Stimulated activated CD4-positive, alpha-beta T cell treated with anti-CD3 and anti-CD28 coated beads, TNF-alpha, amount 100 ng/mL, for 1 hour (primary cell): ENCODE measurements at regions not wholly inside any gene's neighbourhood (a gene's known extent, or its start where the extent isn't known, plus 50 kb on each side); places are given as distances from the start of the nearest gene placed in this dataset.
"Not testable (repeated sequence)": the region's sequence is repeated elsewhere in the genome, so short reads cannot be mapped to it uniquely, and the experiment has no call there.

Experiments used
- DNase-seq, 3 donors: peaks; one replicate each; pipeline ENCODE4 v3.0.0-alpha.2; 2020; ENCODE audit warnings: low read depth in 3 of 3, low spot score in 1 of 3

DNA sequence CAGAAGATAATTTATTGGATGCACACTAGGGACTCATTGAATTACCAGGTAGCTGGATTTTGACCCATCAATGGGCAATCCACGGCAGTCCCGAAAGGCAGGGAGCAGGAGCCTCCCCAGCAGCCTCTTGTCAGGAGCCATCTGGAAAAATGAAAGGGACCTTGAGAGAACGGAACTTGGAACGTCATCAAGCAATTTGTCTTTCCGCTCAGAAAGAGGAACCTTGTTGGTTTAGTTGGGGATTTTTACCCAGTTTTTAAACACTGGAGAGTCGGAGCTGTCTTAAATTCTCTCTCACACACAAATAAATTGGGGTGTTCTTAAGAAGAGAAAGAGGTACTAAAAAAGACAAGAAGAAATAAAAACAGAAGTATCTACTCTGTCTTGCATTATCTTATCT is 1351.7 kb upstream of the TMEM132C start:
- no peak for DNase-seq

DNA sequence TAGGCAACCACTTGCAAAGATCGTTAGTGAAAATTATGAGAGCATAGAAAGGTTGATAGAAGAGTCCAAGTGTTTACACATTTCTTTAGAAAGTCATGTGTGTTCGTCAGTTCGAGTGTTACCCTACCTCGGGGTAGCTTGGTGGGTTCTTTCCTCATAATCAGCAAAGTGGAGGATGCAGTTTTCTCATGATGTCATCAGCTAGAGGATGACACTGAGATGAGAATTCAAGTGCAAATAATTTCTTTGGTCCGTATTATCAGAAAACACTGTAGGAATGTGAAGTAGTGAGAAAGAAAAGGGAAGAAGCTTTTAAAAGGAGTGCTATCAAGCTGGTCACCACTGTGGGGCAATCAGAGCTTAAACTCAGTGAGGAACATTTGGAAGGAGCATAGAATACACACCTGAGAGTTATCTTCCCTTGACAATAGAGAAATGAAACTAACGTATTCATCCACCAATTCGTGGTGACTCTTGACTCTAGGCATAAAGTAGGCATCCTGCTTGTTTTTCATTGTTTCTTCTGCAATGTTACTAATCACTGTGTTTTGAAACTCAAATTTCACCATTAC is 1340.9 kb upstream of the TMEM132C start:
- no peak for DNase-seq

DNA sequence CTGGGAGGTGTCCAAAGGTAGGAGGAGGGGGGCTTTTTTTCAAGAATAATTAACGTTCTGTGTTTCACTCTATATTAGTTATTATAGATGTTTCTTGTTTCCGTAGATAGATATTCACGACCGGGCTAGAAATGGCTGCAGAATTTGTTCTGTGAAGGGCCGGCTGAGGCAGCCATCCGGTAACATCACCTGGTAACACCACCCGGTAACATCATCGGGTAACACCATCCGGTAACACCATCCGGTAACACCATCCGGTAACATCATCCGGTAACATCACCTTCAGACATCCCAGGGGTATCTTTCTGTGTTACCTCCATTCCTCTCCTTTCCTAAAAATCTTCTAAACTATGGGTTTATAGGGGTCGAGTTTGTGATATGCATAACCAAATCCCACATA is 1336.7 kb upstream of the TMEM132C start:
- no peak for DNase-seq

DNA sequence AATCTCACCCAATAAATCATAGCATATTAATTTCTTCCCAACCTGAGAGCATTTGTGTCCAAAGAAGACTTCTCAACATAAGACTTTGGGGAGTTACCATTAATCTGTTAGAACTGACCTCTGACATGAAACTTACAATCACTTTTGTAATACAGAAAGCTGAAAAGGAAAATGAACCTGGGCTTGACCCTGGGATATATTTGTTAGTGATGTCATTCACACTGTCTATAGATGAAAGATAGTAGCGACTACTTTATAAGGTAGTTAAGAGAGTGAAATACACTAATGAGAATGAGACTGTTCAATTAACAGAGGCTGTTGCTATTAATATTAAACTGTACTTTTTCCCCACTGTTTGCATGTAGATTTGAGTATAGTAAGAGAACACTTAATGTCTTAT is 1334.8 kb upstream of the TMEM132C start:
- no peak for DNase-seq

DNA sequence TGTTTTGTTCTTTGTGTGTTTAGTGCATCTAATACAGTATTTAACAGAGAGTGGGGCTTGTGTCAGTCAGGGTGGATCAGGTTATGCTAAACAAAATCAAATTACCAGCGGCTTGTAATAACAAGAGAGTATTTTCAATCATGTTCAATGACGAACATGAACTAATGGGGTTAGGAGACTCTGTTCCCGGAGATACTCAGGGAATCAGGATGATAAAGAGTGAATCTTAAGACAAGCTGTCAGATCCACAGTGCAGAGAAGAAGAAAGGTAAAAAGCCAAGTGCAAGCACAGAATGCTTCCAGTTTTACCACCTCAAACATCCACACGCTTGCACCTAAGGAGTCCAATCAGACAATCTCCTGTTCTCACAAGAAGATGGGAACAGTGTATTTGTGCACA is 1331.5 kb upstream of the TMEM132C start:
- no peak for DNase-seq

DNA sequence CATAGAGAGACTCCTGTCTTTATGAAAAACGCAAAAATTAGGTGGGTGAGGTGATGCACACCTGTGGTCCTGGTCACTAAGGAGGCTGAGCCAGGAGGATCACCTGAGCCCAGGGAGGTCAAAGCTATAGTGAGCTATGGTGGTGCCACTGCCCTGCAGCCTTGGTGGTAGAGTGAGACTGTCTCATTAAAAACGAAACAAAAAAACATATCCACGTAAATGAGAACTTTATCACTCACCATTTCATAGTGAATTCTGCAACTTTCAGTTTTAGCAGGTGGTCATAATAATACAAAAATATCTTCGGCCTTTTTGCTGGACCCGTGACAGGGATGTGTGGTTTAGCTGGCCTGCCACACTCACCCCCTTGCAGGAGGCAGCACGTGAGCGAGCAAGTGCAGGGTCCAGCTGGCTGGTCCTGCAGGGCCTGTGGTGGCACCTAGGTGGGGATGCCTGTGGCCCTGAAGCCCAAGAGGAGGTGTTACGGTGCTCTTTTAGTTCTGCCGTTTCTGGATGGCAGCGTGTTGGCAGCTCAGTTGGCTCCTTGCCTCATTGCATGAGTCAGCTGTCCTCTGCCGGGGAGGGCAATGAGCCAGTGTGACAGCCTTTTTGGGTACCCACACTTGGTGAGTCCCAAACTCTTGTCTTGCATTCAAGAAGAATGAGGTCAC is 1330.7 kb upstream of the TMEM132C start:
- DNase-seq: no peak

DNA sequence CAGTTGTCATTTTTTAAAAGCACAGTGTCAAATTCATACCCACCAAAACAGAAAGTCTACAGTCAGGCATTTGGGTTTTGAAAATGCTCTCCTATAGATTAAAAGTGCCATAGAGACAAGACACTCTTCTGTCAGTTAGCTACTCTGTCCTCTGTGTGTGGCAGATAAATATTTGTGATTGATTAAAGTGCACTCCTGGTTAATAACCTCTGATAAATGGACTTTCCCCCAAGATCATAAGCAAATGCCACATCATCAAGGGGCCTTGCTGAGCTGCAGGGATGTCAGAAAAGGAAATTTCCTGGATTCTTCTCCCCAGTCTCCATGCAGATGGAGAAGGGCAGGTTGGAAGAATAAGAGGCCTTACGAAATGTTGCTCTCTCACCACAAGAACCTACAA is 1329.5 kb upstream of the TMEM132C start:
- no peak for DNase-seq

DNA sequence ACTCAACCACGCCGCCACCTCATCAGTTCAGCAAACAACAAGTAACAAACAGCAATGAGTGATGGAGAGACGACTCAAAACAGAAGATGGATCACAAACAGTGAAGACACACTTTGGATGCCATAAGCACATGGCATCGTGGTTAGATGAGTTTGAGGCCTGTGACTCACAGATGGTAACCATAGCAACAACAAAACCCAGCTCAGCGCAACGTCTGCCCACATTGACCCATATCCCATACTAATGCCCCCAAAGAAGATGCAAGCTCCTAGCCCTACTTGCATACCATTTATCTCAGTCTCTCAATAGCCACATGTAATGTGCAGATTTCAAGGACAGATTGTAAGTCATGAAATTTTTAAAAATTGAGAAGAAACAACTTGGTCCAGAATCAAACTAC is 1322.3 kb upstream of the TMEM132C start:
- no peak for DNase-seq

DNA sequence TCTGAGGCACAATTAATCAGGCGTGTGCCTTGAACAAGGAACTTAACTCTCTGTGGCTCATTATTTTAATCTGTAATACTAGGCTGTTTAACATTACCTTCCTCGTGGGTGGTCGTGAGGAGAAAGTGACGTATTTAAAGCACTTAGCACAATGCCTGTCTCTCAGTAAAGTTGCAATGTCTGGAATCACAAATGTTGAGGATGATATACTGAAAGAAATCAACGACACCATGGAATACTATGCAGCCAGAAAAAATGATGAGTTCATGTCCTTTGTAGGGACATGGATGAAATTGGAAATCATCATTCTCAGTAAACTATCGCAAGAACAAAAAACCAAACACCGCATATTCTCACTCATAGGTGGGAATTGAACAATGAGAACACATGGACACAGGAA is 1320.0 kb upstream of the TMEM132C start:
- DNase-seq: not testable (repeated sequence)

DNA sequence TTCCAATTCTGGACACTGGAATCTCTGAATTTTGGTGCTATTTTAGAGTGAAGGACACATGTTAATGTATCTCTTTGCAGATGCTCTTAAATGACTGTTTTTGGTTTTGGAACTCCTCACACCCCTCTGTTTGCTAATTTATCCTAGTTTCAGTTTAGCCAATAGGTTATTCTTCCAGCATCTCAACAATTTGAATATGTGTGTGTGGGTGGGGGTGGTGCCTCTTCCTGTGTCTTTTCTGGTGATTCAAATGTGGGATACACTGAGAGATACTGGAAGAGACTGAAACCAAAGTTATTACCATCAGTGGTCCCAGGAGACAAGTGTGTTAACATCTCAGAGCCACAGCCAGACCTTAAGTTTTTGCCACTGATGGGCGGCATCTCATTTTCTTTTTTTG is 1317.4 kb upstream of the TMEM132C start:
- no peak for DNase-seq

DNA sequence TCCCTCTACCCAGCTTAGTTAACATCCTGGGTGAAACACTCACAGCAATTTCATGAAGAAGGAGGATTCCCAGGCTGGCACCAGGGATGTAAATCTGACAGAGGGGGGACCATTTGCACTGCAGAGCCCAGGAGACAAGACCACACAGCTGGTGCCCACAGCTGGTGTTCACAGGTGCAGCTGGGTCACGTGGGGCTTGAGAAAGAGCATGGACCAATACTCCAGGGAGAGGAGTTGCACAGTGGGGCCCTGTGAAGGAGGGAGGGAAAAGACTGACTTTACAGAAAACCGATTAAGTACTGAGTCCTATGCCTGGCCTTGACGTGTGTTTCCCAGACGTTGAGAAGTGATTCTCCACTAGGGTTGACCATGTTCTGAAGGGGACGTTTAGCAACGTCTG is 1316.7 kb upstream of the TMEM132C start:
- DNase-seq: no peak

DNA sequence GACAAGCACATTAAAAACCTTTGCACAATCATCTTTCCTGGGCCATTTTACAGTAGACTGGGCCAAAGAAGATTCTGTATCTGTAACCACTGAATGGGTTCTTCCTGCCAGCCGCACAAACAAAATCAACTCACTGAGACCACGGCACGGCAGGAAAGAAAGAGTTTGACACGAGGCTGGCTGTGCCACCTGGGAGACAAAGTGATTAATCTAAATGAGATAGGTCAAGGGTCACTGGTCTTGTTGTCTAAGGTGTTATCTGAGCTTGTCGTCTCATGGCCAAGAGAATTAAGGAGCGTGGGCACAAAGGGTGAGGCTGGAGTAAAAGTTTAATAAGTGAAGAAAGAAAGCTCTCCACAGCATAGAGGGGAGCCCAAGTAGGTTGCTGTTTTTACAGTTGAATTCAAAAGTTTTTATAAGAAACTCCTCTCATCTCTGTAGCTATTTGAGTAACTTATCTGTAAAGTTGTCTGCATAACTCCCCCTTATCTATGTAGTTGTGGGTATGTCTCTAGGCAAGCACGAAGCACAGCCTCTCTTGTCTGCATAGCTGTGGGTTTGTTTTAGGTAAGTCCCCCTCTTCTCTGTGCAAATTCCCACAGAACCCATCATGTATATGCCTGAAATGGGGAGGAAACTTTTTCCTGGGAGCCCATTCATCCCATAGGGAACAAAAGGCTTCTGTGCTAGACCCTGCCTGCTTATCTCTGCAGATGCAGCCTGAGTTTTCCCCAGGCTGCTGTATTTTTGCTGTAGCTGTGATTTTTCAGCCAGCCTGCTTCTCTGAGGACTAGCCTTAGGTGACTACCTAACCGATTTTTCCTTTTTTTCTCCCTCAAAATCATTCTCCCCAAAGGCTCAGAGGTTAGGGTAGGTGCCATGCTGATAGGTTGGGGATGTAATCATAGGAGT is 1314.6 kb upstream of the TMEM132C start:
- no peak for DNase-seq

DNA sequence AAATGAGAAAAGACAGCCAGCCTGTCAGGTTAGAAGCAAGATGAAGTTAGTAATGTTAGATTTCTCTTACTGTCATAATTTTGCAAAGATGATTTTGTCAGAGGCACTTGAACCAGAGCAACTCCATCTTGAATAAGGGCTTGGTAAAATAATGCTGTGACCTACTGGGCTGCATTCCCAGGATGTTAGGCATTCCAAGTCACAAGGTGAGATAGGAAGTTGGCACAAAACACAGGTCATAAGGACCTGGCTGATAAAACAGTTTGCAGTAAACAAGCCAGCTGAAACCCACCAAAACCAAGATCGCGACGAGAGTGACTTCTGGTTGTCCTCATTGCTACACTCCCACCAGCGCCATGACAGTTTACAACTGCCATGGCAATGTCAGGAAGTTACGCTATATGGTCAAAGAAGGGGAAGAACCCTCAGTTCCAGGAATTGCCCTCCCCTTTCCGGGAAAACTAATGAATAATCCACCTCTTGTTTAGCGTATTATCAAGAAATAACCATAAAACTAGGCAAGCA is 1313.5 kb upstream of the TMEM132C start:
- no peak for DNase-seq

DNA sequence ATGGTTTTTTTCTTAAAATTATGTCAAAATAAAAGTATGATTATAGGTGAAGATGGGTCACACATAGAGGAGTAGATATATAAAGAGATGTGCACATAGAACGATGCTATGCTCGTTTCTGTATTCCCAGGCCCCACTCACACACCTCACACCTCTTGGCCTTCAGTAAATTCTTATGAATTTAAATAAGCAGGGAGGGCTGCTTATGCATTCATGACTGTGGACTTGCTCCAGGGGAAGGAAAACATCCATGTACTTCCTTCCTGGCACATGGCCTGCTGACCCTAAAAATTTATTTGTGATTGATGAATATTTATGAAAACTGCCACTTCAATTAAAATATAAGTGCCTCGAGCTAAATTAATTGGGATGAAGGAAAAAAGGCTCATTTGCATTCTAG is 1306.7 kb upstream of the TMEM132C start:
- DNase-seq: no peak

DNA sequence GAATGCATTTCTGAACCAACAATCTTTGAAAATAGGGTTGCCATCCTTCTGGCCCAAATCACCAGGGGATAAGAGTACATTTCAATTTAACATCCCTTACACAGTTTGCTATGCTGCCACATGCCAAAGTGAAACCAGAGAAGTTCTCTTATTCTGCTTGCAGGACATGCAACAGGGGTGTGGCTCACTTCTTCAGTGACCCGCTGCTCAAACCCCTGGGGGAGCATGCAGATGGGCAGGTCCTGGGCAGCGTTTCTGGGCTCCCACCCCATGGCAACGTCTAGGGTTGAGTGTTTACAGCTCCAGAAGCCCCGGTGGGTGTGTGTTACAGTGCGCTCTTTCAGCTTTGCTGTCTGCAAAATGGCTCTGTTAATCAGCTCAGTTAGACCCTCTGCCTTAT is 1306.3 kb upstream of the TMEM132C start:
- DNase-seq: no peak

DNA sequence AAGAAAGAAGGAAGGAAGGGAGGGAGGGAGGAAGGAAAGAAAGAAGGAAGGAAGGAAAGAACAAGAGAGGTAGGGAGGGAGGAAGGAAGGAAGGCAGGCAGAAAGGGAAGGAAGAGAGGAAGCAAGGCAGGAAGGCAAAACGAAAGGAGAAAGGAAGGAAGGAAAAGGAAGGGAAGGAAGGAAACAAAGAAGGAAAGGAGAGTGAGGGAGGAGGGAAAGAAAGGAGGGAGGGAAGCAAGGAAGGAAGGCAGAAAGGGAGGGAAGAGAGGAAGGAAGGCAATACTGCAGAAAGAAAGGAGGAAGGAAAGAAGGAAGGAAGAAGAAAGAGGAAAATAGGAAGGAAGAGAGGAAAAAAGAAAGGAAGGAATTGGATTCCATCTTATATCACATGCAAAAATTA is 1303.1 kb upstream of the TMEM132C start:
- no peak for DNase-seq

DNA sequence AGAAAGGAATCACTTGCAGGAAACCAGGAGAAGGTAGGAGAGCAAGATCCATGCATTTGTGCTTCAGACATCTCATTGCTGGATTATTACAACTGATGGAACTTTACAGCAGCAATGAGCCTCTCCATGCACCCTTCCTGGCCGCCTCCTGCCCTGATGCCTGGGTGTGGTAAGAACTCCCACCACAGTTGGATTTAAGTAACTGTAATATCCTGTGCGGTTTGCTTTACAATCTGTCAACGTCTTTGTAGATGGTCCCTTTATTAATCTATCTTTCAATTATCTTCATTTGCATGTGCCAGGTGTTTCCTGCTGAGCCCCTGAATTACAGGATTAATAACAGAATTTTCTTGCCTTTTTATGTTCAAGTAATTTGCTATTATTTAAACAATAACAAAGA is 1300.5 kb upstream of the TMEM132C start:
- DNase-seq: no peak

DNA sequence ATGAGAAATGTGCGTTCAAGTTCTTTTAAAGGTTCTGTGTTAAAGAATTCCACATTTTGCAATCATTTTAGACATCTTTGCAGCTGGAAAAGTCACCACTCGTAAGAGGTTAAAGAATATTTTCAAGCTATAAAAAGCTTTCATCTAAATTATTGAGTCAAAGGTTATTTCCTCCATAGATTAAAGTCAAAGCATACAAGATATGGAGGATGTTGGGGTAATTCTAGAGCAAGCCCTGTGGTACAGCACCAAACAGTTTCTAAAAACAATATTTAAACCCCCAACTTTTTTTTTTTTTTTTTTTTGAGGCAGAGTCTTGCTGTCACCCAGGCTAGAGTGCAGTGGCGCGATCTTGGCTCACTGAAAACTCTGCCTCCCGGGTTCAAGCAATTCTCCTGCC is 1299.8 kb upstream of the TMEM132C start:
- no peak for DNase-seq

DNA sequence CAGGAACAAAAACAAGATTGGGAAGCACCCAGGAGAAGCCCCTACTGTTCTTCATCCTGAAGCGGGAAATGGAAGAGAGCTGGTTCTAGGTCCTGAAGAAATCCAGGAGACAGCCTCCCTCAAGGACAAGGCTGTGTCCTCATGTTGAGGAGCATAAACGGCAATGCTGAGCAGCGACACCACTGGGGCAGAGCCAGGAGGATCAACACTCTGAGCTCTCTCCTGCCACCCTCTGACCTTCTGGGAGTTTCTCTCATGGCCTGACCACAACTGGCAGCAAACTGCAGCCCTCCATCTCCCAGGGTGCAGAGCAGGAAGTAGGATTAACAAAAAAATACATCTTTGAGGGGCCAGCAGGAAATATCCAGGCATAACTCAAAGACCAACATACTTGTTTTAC is 1292.2 kb upstream of the TMEM132C start:
- no peak for DNase-seq

DNA sequence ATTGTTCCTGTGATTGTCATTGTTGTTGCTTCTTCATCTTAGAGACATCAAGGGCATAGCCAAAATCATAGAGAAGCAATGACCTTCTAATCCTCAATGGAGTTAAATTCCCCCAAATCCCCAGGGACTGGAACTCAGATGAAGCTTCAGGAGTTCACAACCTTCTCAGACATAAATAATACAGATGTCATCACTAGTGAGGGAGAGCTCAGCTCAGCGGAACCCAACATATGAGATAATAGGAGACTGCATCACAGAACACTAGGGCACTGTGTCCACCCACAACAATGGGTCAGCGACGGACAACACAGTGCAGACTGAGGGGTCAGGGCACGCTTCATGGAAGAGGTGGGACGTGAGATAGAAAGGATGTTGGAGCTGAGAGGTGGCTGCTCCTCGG is 1290.4 kb upstream of the TMEM132C start:
- DNase-seq: no peak

DNA sequence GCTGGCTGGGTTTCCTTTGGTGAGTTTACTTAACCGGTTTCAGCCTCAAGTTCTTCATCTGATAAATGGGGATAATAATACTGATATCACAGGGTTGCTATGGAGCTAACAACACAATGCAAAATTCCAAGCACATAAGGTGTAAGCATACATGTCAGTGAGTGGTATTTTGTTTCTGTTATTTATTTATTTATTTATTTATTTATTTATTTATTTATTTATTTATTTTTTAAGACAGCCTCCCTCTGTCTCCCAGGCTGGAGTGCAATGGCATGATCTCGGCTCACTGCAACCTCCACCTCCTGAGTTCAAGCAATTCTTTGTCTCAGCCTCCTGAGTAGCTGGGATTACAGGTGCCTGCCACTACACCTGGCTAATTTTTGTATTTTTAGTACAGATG is 1287.4 kb upstream of the TMEM132C start:
- DNase-seq: not testable (repeated sequence)

DNA sequence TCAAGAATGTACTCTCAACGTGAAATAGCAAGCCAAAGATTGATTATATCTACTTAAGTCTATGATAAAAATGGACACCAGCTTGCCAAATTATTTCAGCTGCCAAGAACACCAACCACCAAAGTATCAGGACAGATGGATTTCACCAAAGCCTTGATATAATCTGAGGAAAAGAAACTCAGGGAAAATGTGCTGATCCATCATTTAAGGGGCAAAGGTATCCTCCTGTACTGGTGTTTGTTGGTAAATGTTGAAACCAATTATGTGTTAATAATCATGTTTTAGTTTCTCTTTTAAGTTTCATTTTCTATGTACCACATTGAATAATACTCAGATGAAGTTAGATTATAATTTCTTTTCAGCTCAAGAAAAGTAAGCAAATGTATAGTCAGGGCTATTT is 1284.3 kb upstream of the TMEM132C start:
- DNase-seq: no peak
